GM12875 (cell line): ENCODE measurements at regions not wholly inside any gene's neighbourhood (a gene's known extent, or its start where the extent isn't known, plus 50 kb on each side); places are given as distances from the start of the nearest gene placed in this dataset.
"Not testable (repeated sequence)": the region's sequence is repeated elsewhere in the genome, so short reads cannot be mapped to it uniquely, and the experiment has no call there.

Source experiments
- H3K4me3 ChIP-seq: one replicate; pipeline ENCODE4 v1.5.1; 2011; ENCODE audit warnings: low read depth, low read length, control low read depth
- CTCF ChIP-seq: IDR thresholded peaks from 2 replicates; pipeline ENCODE4 v1.5.1; 2011; ENCODE audit warnings: low read depth, mild to moderate bottlenecking, control low read depth, inconsistent platforms, low read length, moderate library complexity, borderline replicate concordance; ENCODE audit not compliant: insufficient read depth

GRCh38 chr5:77867914-77868313, 91.8 kb upstream of the TBCA start:
- TF ChIP-seq CTCF, result no peak
- no peak overlapping the region for H3K4me3 ChIP-seq

DNA sequence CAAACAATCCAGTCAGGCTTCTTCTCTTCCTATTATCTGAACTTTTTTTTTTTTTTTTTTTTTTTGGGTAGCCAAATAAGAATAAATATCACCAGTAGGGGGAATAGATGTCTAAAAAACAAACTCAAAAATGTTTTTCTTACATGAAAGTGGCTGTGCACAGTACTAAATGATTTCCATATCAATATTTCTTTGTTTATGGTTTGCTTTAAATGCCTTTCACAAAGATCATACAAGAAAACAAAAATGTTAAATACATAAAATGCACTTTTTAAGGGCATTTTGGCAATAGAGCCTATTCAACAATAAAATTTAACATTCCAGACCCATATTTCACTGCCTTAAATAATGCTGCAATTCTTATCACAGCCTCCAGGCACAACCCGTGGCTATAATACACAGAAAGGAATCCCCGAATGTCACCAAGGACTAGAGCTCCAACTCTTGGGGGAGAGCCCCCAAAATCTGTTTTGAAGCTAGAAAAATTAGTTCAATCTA, 91.1 kb upstream of the TBCA start:
- H3K4me3 ChIP-seq, result no peak overlapping the region
- no peak for TF ChIP-seq CTCF

DNA sequence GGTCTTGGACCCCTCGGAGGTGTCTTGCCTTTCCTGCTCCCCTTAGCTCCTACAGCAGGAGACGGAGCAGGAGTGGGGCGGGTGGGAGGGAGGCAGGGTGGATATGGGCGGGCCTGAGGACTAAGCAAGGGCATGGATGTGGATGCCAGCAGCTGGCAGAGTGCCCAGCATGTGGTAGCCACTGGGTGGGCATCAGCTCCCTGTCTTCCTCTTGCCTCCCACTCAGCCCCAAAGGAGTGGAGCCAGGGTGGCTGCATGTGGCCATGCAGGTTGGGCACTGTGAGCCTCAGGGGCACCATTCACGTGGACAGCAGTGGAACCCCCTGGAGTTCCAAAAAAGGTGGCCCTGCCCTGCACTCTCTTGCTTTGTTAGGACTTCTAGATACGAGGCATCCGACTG, 90.1 kb upstream of the TBCA start:
- no peak overlapping the region for H3K4me3 ChIP-seq
- no peak for TF ChIP-seq CTCF

- TF ChIP-seq CTCF, result no peak
- H3K4me3 ChIP-seq, result no peak overlapping the region
These were observed 88.9 kb upstream of the TBCA start for GRCh38 chr5:77864997-77865396.

- no peak for TF ChIP-seq CTCF
- H3K4me3 ChIP-seq, result no peak overlapping the region
These were observed 87.0 kb upstream of the TBCA start for GRCh38 chr5:77863181-77863580.

GRCh38 chr5:77861576-77861975, 85.4 kb upstream of the TBCA start:
- TF ChIP-seq CTCF, result no peak
- H3K4me3 ChIP-seq, result no peak overlapping the region

GRCh38 chr5:77859306-77859705, 83.2 kb upstream of the TBCA start:
- H3K4me3 ChIP-seq, result no peak overlapping the region
- no peak for TF ChIP-seq CTCF

DNA sequence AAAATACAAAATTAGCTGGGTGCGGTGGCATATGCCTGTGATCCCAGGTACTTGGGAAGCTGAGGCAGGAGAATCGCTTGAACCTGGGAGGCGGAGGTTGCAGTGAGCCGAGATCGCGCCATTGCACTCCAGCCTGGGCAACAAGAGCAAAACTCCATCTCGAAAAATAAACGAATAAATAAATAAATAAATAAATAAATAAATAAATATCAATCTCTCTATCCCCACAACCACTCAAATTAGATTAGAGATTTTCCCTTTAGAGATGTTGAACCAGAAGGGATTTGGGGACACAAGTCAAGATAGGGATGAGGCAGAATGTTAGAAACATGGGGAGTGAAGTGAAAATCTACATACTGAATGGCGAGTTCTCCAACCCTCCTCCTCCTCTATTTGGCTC, 82.5 kb upstream of the TBCA start:
- H3K4me3 ChIP-seq, result not testable (repeated sequence)
